CD4-positive, alpha-beta T cell (primary cell): ENCODE measurements at regions not wholly inside any gene's neighbourhood (a gene's known extent, or its start where the extent isn't known, plus 50 kb on each side); places are given as distances from the start of the nearest gene placed in this dataset.

ENCODE experiments used
- ATAC-seq: fragments of 200-7000 bp; cut with Tn5 transposase; one replicate; pipeline ENCODE4 v1.10.0; 2022; ENCODE audit warnings: mild to moderate bottlenecking; ENCODE audit not compliant: poor library complexity
- CTCF ChIA-PET: fragments of 350-600 bp; sonication (Branson Sonifier 250); formaldehyde crosslinking; loops from one replicate; lab custom pipeline; 2021; ENCODE audit warnings: antibody characterized with exemption, inconsistent platforms; lab: Charles Lee
- POLR2A ChIA-PET: fragments of 350-600 bp; sonication (Branson Sonifier 250); formaldehyde crosslinking; loops from one replicate; lab custom pipeline; 2021; ENCODE audit warnings: antibody characterized with exemption, inconsistent platforms; lab: Charles Lee
- DNase-seq, 14 experiments: peaks; one replicate each; pipeline ENCODE4 v3.0.0-alpha.2; 2013 to 2020; ENCODE audit warnings: mixed read lengths in 2 of 14
- H3K27ac ChIP-seq, 2 donors: one replicate each; pipeline versions ENCODE4 v1.5.1 to v1.7.0; 2013; ENCODE audit warnings: low read length in 2 of 2, low read depth in 1 of 2, mild to moderate bottlenecking in 1 of 2
- H3K27me3 ChIP-seq, 2 experiments: 1 replicate in 1 of 2; 2 replicates in 1 of 2; pipeline versions ENCODE4 v1.6.1 to v1.7.0; 2013; ENCODE audit warnings: low read length in 2 of 2, control low read depth in 1 of 2, mild to moderate bottlenecking in 1 of 2, moderate library complexity in 1 of 2; ENCODE audit not compliant: insufficient read depth in 2 of 2, control insufficient read depth in 1 of 2
- H3K36me3 ChIP-seq: one replicate; pipeline ENCODE4 v1.6.1; 2013; ENCODE audit warnings: low read length, control low read depth; ENCODE audit not compliant: insufficient read depth
- H3K4me1 ChIP-seq: one replicate; pipeline ENCODE4 v1.6.1; 2013; ENCODE audit warnings: low read length, control low read depth; ENCODE audit not compliant: insufficient read depth
- H3K4me3 ChIP-seq: one replicate; pipeline ENCODE4 v1.5.1; 2013; ENCODE audit warnings: mild to moderate bottlenecking, low read length, moderate library complexity
- H3K9me3 ChIP-seq, 2 experiments: 1 replicate in 1 of 2; 2 replicates in 1 of 2; pipeline versions ENCODE4 v1.6.1 to v1.7.0; 2013; ENCODE audit warnings: low read length in 2 of 2, mild to moderate bottlenecking in 2 of 2, control low read depth in 1 of 2, moderate library complexity in 1 of 2; ENCODE audit not compliant: control insufficient read depth in 1 of 2, insufficient read depth in 1 of 2
- H3K27ac Mint-ChIP-seq: one replicate; pipeline ENCODE4 v1.8.0; 2020; ENCODE audit warnings: mixed read lengths
- H3K27me3 Mint-ChIP-seq: one replicate; pipeline ENCODE4 v1.8.0; 2021; ENCODE audit warnings: mixed read lengths
- H3K36me3 Mint-ChIP-seq: one replicate; pipeline ENCODE4 v1.8.0; 2021; ENCODE audit warnings: low read depth, mixed read lengths
- H3K4me1 Mint-ChIP-seq: one replicate; pipeline ENCODE4 v1.8.0; 2021; ENCODE audit warnings: low read depth, mixed read lengths
- H3K4me3 Mint-ChIP-seq: one replicate; pipeline ENCODE4 v1.8.0; 2020; ENCODE audit warnings: mild to moderate bottlenecking, mixed read lengths
- H3K9me3 Mint-ChIP-seq: one replicate; pipeline ENCODE4 v1.8.0; 2020; ENCODE audit warnings: mixed read lengths
- CTCF ChIP-seq: fragments of 200-600 bp; IDR thresholded peaks from one replicate; pipeline ENCODE4 v1.8.0; 2022; ENCODE audit warnings: antibody characterized with exemption, mild to moderate bottlenecking
- intact Hi-C, 2 experiments: fragments of 100-400 bp; cut with DNase I in 1 of 2; cut with micrococcal nuclease in 1 of 2; formaldehyde crosslinking; loops; one replicate each; pipeline versions ENCODE4 v1.15.1 to v1.9.0; 2023 to 2025; cut with DNase I, micrococcal nuclease

GRCh38 chr6:48200869-48201390 is 89.9 kb upstream of the PTCHD4 start:
- H3K9me3 ChIP-seq, result no peaks in the 10 kb centered on the region
- H3K27me3 ChIP-seq, result no peaks in the 10 kb centered on the region
- CTCF ChIA-PET, result no interaction called here
- no peak overlapping the region for H3K27ac ChIP-seq
- TF ChIP-seq CTCF, result no peak
- H3K36me3 ChIP-seq, result no peaks in the 10 kb centered on the region
- Mint-ChIP-seq H3K27me3 (no peaks in the 10 kb centered on the region), H3K36me3 (no peaks in the 10 kb centered on the region), H3K27ac (no peak overlapping the region), H3K4me3 (no peak overlapping the region), H3K9me3 (peaks cover 5% of the 10 kb centered on the region), H3K4me1 (no peaks in the 10 kb centered on the region)
- H3K4me1 ChIP-seq, result no peaks in the 10 kb centered on the region
- ATAC-seq (no peak), DNase-seq (no peak)
- H3K4me3 ChIP-seq, result no peak overlapping the region
- POLR2A ChIA-PET, result no interaction called here
- intact Hi-C loops, result no loop called here

GRCh38 chr6:48199499-48199898 is 88.5 kb upstream of the PTCHD4 start:
- no peak overlapping the region for H3K4me3 ChIP-seq
- intact Hi-C loops, result no loop called here
- no peaks in the 10 kb centered on the region for H3K4me1 ChIP-seq
- peaks cover 0 to 5% of the 10 kb centered on the region in 2 experiments for H3K9me3 ChIP-seq
- CTCF ChIA-PET, result no interaction called here
- no peak overlapping the region for H3K27ac ChIP-seq
- Mint-ChIP-seq H3K27ac (no peak overlapping the region), H3K27me3 (no peaks in the 10 kb centered on the region), H3K36me3 (no peaks in the 10 kb centered on the region), H3K9me3 (peaks cover 5% of the 10 kb centered on the region), H3K4me3 (no peak overlapping the region), H3K4me1 (no peaks in the 10 kb centered on the region)
- H3K36me3 ChIP-seq, result no peaks in the 10 kb centered on the region
- no peak for DNase-seq
- TF ChIP-seq CTCF, result no peak
- POLR2A ChIA-PET, result interaction anchor here (0.7 kb wide), 1 partner anchor 50 kb away, joined by 4 read pairs; no protein-coding TSS in a partner anchor
- no peak for ATAC-seq
- no peaks in the 10 kb centered on the region for H3K27me3 ChIP-seq

GRCh38 chr6:48197941-48198340 is 86.9 kb upstream of the PTCHD4 start:
- ChIA-PET CTCF (no interaction called here), POLR2A (no interaction called here)
- no peaks in the 10 kb centered on the region for H3K4me1 Mint-ChIP-seq
- H3K27ac ChIP-seq, result no peak overlapping the region
- no peak overlapping the region for H3K4me3 Mint-ChIP-seq
- DNase-seq (no peak), ATAC-seq (no peak)
- intact Hi-C loops, result no loop called here
- no peaks in the 10 kb centered on the region for H3K36me3 ChIP-seq
- no peaks in the 10 kb centered on the region for H3K4me1 ChIP-seq
- H3K9me3 Mint-ChIP-seq, result peaks cover 5% of the 10 kb centered on the region
- H3K27me3 ChIP-seq, result no peaks in the 10 kb centered on the region
- no peak overlapping the region for H3K27ac Mint-ChIP-seq
- H3K9me3 ChIP-seq, result peaks cover 0 to 5% of the 10 kb centered on the region in 2 experiments
- H3K27me3 Mint-ChIP-seq, result no peaks in the 10 kb centered on the region
- no peak for TF ChIP-seq CTCF
- H3K36me3 Mint-ChIP-seq, result no peaks in the 10 kb centered on the region
- H3K4me3 ChIP-seq, result no peak overlapping the region
